ENCODE measurements at regions not wholly inside any gene's neighbourhood (a gene's known extent, or its start where the extent isn't known, plus 50 kb on each side); places are given as distances from the start of the nearest gene placed in this dataset.
"Not testable (repeated sequence)": the region's sequence is repeated elsewhere in the genome, so short reads cannot be mapped to it uniquely, and the experiment has no call there.

GRCh38 chr2:167752734-167753133 lies 494.7 kb downstream of the STK39 start:
- no peak for TF ChIP-seq CTCF (conservative IDR thresholded peaks at IDR 0.05; ENCODE audit: low read depth, low read length)
- no peak overlapping the region for H3K4me3 ChIP-seq (ENCODE audit: low read length)
- no peak for DNase-seq (ENCODE audit: low read depth)

- no peak overlapping the region for H3K4me3 ChIP-seq (ENCODE audit: low read length)
- no peak for DNase-seq (ENCODE audit: low read depth)
- TF ChIP-seq CTCF (conservative IDR thresholded peaks at IDR 0.05; ENCODE audit: low read depth, low read length), result no peak
Measured at GRCh38 chr2:167750675-167751074, 496.7 kb downstream of the STK39 start.

- DNase-seq (ENCODE audit: low read depth), result peak; percentile 44
- H3K4me3 ChIP-seq (ENCODE audit: low read length), result no peak overlapping the region
- no peak for TF ChIP-seq CTCF (conservative IDR thresholded peaks at IDR 0.05; ENCODE audit: low read depth, low read length)
Measured at GRCh38 chr2:167749660-167750059, 497.7 kb downstream of the STK39 start.

- TF ChIP-seq CTCF (conservative IDR thresholded peaks at IDR 0.05; ENCODE audit: low read depth, low read length), result no peak
- no peak for DNase-seq (ENCODE audit: low read depth)
- no peak overlapping the region for H3K4me3 ChIP-seq (ENCODE audit: low read length)
Measured at GRCh38 chr2:167749016-167749415, 498.4 kb downstream of the STK39 start.

- no peak for DNase-seq (ENCODE audit: low read depth)
- no peak overlapping the region for H3K4me3 ChIP-seq (ENCODE audit: low read length)
- TF ChIP-seq CTCF (conservative IDR thresholded peaks at IDR 0.05; ENCODE audit: low read depth, low read length), result no peak
Measured at GRCh38 chr2:167748536-167748935, 498.9 kb downstream of the STK39 start.

- no peak for DNase-seq (ENCODE audit: low read depth)
- no peak overlapping the region for H3K4me3 ChIP-seq (ENCODE audit: low read length)
- no peak for TF ChIP-seq CTCF (conservative IDR thresholded peaks at IDR 0.05; ENCODE audit: low read depth, low read length)
Measured at GRCh38 chr2:167745667-167746066, 501.7 kb downstream of the STK39 start.

- H3K4me3 ChIP-seq (ENCODE audit: low read length); DNase-seq (ENCODE audit: low read depth): not testable (repeated sequence)
Measured at GRCh38 chr2:167739921-167740320, 507.5 kb downstream of the STK39 start.

GRCh38 chr2:167733747-167734146 lies 513.6 kb downstream of the STK39 start:
- no peak for DNase-seq (ENCODE audit: low read depth)
- no peak for TF ChIP-seq CTCF (conservative IDR thresholded peaks at IDR 0.05; ENCODE audit: low read depth, low read length)
- no peak overlapping the region for H3K4me3 ChIP-seq (ENCODE audit: low read length)
